ENCODE measurements at regions not wholly inside any gene's neighbourhood (a gene's known extent, or its start where the extent isn't known, plus 50 kb on each side); places are given as distances from the start of the nearest gene placed in this dataset.

DNA sequence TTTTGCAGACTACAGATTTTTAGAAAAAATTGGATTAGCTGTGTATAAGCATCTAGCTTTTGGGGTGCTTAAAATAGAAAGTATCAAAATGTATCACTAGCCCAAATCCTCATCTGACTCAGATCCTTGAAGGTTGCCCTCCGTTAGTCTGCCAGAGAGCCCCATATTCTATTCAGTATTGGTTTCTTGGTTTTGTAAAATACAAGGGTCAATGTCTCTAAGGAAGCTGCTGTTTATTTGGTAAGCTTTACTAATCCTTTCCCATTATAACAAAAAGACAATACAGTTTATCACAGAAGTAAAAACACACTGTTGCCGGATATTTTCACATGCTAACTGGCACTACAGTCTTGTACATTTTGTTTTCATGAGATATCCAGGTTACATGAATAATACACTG, 92.8 kb upstream of the PTHLH start:
- peaks cover 24% of the 10 kb centered on the region for H3K4me1 Mint-ChIP-seq
- no peaks in the 10 kb centered on the region for H3K27me3 Mint-ChIP-seq (ENCODE audit: low read depth)
- TF ChIP-seq, protein P1, sequence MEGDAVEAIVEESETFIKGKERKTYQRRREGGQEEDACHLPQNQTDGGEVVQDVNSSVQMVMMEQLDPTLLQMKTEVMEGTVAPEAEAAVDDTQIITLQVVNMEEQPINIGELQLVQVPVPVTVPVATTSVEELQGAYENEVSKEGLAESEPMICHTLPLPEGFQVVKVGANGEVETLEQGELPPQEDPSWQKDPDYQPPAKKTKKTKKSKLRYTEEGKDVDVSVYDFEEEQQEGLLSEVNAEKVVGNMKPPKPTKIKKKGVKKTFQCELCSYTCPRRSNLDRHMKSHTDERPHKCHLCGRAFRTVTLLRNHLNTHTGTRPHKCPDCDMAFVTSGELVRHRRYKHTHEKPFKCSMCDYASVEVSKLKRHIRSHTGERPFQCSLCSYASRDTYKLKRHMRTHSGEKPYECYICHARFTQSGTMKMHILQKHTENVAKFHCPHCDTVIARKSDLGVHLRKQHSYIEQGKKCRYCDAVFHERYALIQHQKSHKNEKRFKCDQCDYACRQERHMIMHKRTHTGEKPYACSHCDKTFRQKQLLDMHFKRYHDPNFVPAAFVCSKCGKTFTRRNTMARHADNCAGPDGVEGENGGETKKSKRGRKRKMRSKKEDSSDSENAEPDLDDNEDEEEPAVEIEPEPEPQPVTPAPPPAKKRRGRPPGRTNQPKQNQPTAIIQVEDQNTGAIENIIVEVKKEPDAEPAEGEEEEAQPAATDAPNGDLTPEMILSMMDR (IDR thresholded peaks at IDR 0.05; ENCODE audit: unreplicated experiment in 3 of 3), result no peak
- H3K36me3 Mint-ChIP-seq (ENCODE audit: low read depth), result no peaks in the 10 kb centered on the region
- H3K27ac Mint-ChIP-seq, result no peak overlapping the region
- no peak overlapping the region for H3K4me3 Mint-ChIP-seq
- peaks cover 11% of the 10 kb centered on the region for H3K9me3 Mint-ChIP-seq

DNA sequence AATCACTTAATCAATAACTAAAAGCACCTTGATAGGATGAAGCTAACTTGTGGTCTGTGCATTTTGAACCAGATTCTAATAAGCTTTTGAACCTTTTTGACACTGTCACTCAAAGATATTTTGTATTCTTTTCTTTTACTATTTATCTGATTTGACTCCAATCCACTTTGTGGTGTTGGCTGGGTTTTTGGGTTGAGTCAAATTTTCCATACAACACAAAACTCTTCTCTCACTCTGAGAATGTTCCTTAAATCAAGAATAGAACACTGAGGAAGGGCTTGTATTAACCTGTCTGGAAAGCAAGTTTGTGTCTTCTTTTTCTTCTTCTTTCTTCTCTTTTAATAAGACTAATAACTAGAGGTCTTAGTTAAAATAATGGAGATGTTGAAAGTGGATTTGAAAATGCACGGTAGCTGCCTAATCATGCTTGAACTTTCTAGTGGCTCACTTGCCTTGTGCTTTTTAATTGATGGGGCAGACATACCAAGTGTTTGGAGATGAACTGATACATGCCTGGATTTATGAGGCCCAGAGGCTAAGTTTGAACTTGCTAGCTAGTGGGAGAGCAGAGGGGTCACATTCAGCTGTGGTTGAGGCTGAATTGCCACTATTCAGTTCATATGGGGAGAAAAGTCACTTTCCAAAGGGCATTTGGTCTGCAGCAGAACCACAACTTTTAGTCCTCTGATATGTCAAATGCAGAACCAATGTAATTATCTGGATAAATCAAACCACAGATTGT, 93.5 kb upstream of the PTHLH start:
- Mint-ChIP-seq H3K4me3 (no peak overlapping the region), H3K27ac (peak overlapping the region in 2 of 3 experiments; percentile 33), H3K27me3 (ENCODE audit: low read depth) (no peaks in the 10 kb centered on the region), H3K36me3 (ENCODE audit: low read depth) (no peaks in the 10 kb centered on the region), H3K4me1 (peaks cover 21% of the 10 kb centered on the region), H3K9me3 (peaks cover 17% of the 10 kb centered on the region)
- TF ChIP-seq, protein P1 (IDR thresholded peaks at IDR 0.05; ENCODE audit: unreplicated experiment in 3 of 3), result no peak

DNA sequence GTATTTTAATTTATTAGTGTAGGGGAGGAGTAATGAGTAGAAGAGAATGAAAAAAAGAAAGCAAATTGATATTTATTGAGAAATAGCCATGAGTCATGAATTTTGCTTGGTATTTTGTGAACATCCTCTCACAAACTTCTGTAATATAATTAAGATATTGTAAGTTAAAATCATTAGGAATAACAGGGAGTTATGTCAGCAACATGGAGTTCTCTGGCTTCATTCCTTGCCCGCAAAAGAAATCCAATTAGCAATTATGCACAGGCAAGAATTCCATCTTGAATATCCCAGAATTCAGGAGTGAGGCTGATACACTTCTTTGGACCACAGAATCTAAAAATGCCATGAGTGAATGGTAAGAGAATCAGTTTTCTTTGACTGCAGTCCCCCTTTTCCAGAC, 94.3 kb upstream of the PTHLH start:
- H3K4me1 Mint-ChIP-seq, result peaks cover 20% of the 10 kb centered on the region
- H3K4me3 Mint-ChIP-seq, result no peak overlapping the region
- peaks cover 2% of the 10 kb centered on the region for H3K36me3 Mint-ChIP-seq (ENCODE audit: low read depth)

DNA sequence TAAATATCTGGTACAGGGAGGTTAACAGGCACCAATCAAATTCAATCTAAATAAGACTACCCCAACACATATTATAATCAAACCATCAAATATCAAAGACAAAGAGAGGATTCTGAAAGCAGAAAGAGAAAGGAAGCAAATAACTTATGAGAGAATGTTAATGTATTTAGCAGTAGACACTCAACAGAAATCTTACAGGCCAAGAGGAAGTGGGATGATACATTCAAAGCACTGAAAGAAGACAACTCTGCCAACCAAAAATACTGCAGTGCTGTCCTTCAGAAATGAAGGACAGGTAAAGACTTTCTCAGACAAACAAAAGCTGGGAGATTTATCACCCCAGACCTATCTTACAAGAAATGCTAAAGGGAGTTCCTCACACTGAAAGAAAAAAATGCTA, 95.9 kb upstream of the PTHLH start:
- H3K36me3 Mint-ChIP-seq (ENCODE audit: low read depth), result peaks cover 7% of the 10 kb centered on the region
- H3K27ac Mint-ChIP-seq, result no peak overlapping the region
- H3K27me3 Mint-ChIP-seq (ENCODE audit: low read depth), result no peaks in the 10 kb centered on the region
- peaks cover 36% of the 10 kb centered on the region for H3K9me3 Mint-ChIP-seq
- TF ChIP-seq, protein P1 (IDR thresholded peaks at IDR 0.05; ENCODE audit: unreplicated experiment in 3 of 3), result no peak
- peaks cover 12% of the 10 kb centered on the region for H3K4me1 Mint-ChIP-seq
- H3K4me3 Mint-ChIP-seq, result no peak overlapping the region

More for the DNA sequence above, 94.3 kb upstream of the PTHLH start:
- H3K27ac Mint-ChIP-seq, result peak overlapping the region in 2 of 3 experiments; percentile 13 to 33
- peaks cover 24% of the 10 kb centered on the region for H3K9me3 Mint-ChIP-seq
- H3K27me3 Mint-ChIP-seq (ENCODE audit: low read depth), result no peaks in the 10 kb centered on the region
- TF ChIP-seq, protein P1 (IDR thresholded peaks at IDR 0.05; ENCODE audit: unreplicated experiment in 3 of 3), result no peak

DNA sequence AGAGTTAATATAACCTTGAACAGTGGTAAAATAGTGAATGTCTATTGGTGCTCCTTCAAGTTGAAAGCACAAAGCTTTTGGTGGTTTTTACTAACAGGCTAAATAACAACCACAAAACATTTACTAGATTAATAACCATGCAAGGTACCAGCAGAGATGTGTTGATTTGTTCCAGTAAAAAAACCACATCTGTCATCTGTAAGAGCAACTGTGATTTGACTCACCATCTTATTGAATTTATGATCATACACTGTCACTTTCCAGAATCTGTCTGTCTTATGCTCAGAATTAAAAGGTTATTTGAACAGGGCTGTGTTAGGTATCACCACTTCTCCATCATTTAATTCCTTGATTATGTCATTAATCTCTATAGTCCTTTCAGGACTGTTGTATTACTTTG, 107.0 kb upstream of the PTHLH start:
- no peak overlapping the region for H3K4me3 Mint-ChIP-seq
- H3K9me3 Mint-ChIP-seq, result peaks cover 19% of the 10 kb centered on the region
- H3K36me3 Mint-ChIP-seq (ENCODE audit: low read depth), result no peaks in the 10 kb centered on the region
- no peaks in the 10 kb centered on the region for H3K4me1 Mint-ChIP-seq
- TF ChIP-seq, protein P1 (IDR thresholded peaks at IDR 0.05; ENCODE audit: unreplicated experiment in 3 of 3), result no peak
- H3K27me3 Mint-ChIP-seq (ENCODE audit: low read depth), result no peaks in the 10 kb centered on the region
- no peak overlapping the region for H3K27ac Mint-ChIP-seq

DNA sequence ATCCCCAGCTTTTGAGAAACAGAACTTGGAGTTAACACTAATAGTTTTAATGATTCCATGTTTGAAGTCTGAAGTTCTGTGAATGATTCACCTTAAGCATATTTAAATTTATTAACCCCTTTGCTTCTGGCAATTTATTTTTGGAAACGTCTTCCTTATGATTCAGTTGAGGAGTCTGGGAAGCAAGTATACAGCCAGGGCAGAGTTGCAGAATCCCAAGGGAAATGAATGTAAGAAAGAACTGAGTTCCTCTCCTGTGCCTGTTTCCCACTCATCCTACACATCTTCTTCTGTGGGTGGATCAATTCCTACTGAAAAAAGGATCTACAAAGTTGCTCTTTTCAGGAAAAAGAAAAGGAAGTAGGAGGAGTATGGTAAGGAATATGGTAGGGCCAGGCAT, 108.2 kb upstream of the CCDC91 start:
- no peaks in the 10 kb centered on the region for H3K27me3 Mint-ChIP-seq (ENCODE audit: low read depth)
- no peak overlapping the region for H3K4me3 Mint-ChIP-seq
- H3K36me3 Mint-ChIP-seq (ENCODE audit: low read depth), result no peaks in the 10 kb centered on the region
- H3K4me1 Mint-ChIP-seq, result peaks cover 8% of the 10 kb centered on the region
- H3K9me3 Mint-ChIP-seq, result peaks cover 7% of the 10 kb centered on the region
- TF ChIP-seq, protein P1 (IDR thresholded peaks at IDR 0.05; ENCODE audit: unreplicated experiment in 3 of 3), result no peak
- no peak overlapping the region for H3K27ac Mint-ChIP-seq

Data from nephron (organoid).